Occipital lobe (tissue), 1 donor: ENCODE measurements at regions not wholly inside any gene's neighbourhood (a gene's known extent, or its start where the extent isn't known, plus 50 kb on each side); places are given as distances from the start of the nearest gene placed in this dataset.
"Not testable (repeated sequence)": the region's sequence is repeated elsewhere in the genome, so short reads cannot be mapped to it uniquely, and the experiment has no call there.

Experiments used
- DNase-seq: peaks from one replicate; lab custom pipeline; 2025; lab: John Stamatoyannopoulos, UW

GRCh38 chr2:187206071-187206470 lies 242.0 kb downstream of the CALCRL start:
- no peak for DNase-seq

DNA sequence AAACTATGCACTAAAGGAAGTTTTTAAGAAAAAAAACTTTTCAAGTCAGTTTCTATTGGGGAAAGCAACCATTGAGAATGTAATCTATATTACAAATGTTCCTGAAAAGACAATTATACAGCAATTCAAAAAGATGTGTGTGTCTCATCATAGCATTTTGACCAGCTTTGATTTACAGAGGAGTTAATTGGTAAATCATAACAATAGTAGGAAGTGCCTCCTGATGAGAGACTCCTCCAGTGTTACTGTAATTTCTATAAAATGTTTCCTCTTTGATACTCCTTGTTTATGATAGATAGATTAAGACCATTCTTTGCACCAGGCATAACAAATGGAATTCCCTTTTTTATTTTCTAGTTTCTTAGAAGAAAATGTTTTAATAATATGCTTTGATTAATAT lies 249.9 kb downstream of the CALCRL start:
- DNase-seq = no peak

- no peak for DNase-seq
Measured at GRCh38 chr2:187194049-187194448, 254.0 kb downstream of the CALCRL start.

DNA sequence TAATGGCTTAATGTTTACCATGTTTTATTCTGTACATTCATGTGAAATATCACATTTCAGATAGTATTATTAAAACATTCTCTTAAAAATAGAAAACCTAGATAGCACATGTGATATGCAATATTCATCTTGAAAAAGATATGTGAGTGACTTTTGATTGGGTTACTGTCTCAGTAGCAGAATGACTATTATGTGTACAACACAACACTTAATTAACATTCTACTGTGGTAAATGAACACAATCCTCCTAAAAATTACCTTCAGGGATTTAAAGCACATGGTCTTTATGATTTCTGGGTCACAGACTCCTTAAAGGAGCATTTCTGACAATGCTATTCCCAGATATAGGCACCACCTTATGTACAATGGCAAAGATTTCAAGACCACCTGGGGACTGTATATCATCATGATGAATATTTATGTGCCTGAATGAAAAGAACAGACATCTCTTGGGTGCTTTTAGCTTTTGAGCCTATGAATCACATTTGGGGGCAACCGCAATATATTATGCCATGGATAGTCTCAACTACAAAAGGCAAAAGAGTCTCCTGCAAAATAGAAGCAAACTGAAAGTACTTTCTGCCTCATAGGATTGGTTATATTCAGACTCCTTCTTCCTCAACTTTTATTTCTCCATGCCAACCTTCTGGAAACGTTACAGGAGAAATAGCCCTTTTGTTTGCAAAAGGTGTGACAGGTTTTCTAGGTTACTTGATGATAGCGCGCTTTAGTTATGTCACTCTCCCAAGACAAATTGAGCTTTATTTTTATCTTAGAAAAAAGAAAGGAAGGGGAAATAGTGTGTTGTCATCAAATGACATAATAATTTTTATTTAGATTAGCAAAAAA lies 259.0 kb downstream of the CALCRL start:
- DNase-seq = no peak

- DNase-seq = no peak
Measured at GRCh38 chr2:187187519-187187918, 260.5 kb downstream of the CALCRL start.

DNA sequence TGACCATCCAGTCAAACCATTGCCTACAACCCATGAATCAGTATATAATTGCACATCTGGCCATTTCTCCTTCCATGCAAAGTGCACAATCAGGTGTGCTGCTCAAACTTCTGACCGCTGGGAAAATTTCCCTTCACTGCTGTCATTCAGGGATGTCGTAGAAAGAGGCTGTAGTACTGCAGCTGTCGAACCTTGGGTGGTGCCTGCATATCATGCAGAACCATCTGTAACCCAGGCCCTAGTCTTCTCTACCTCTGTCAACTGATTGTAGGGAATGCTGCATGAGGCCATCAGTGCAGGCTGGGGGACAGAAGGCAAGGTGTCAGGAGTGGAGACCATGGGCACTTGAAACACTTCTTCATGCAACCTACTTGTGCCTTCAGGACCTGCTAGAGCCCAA lies 267.5 kb downstream of the CALCRL start:
- DNase-seq = no peak

DNA sequence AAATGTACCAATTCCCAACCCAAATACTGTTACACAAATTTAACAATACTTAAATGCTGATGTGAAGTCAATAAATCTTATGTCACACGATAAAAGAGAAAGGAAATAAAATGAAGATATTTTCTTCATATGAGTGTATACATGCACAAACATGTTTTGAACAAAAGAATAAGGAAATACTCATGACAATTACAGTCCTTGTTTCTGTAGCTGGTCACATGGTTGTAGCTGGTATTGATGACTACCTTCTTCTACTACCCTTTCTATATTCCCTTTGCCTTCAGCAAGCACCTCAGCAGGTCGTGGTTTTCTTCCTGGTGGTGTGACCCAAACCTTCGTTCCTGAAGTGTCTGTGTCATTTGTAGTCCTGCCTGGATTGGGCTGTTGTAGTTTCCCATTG lies 269.2 kb downstream of the CALCRL start:
- not testable (repeated sequence) for DNase-seq

- DNase-seq = no peak
Measured at GRCh38 chr2:187177253-187177652, 270.8 kb downstream of the CALCRL start.

DNA sequence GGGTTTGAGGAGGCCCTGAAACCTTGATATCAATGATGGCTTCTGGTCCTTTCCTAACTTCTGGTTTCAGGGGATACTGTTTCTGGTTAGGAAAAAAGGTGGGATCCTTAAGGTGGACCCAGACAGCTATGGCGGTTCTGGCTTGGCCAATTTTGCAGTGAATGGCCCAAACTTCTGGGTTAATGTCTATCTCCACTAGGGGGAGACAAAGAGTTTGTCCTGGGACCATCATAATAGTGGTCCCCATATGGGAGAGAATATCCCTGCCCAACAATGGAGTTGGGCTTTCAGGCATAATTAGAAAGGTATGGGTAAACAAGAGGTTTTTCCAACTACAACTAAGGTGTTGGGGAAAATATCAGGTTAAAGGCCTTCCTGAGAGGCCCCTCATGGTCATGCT lies 273.5 kb downstream of the CALCRL start:
- no peak for DNase-seq

DNA sequence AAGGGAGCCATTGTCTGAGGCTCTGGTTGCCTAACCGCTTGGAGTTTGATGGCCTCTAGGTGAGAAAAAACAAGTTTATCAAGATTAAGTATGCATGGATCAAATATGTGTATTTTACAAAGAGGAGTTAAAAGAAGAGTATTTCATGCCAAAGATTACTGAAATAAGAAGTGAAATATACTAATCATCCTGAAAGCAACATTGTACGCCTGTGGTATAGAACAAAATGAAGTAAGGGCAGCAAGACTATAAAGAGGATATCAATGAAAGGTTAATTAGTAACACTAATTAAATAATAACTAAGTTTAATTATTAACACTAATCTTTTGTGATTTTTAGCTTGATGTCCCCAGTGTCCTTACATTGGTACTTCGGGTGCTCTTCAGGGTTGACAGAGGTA lies 276.7 kb downstream of the CALCRL start:
- DNase-seq = no peak

DNA sequence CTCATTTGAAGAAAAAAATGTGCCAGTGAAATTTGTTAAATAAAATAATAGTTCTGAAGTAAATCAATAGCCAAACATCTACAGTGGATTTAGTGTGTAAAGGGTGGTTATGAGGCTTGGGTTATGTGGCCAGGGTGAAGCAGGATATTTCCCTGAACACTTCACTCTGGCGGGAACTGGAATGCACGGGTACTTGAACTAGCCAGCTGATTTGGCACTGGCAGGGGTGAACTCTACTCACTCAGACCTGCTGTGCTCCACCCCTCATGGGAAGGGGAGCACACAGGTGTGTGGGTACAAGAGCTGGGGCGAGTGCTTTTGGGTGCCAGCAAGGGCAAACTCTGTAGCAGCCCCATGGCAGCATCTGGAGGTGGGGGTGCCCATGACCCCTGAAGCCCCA lies 278.2 kb downstream of the CALCRL start:
- DNase-seq = no peak

GRCh38 chr2:187168720-187169713 lies 279.0 kb downstream of the CALCRL start:
- DNase-seq = no peak

DNA sequence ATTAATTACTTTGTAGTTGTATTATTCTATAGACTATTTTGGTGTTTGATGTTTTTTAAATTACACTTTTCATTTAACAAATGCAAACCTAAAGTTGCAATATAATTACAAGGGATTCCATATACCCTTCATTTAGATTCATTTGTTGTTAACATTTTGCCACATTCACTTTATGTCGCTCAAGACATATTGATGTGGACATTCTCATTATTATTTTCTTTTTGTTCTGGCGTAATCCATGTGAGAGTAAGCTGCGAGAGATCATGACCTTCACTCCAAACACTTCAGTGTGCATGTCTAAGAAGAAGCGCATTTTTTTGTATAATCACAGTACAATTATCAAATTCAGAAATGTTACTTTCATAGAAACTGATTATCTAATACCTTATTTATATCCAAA lies 280.6 kb downstream of the CALCRL start:
- no peak for DNase-seq

- no peak for DNase-seq
Measured at GRCh38 chr2:187165936-187166610, 282.0 kb downstream of the CALCRL start.

GRCh38 chr2:187158452-187158851 lies 289.6 kb downstream of the CALCRL start:
- DNase-seq = no peak

GRCh38 chr2:187157046-187157445 lies 291.0 kb downstream of the CALCRL start:
- DNase-seq = no peak

DNA sequence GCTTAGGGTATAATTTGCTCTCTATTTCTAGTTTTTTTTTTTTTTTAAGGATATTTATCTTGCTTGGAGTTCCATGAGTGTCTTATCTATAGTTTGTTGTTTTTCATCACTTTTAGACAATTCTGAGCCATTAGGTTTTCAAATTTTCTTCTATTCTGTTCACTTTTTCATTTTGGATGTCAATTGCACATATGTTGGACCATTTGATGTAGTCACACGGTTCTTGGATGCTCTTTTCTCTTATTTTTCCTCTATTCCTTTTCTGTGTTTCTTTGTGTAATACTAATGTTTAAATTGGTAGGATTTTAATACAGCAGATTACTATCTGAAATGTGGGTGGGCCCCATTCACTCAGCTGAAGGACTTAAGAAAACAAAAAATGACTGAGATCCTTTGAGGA lies 292.6 kb downstream of the CALCRL start:
- DNase-seq = no peak

GRCh38 chr2:187150670-187151069 lies 297.4 kb downstream of the CALCRL start:
- DNase-seq = no peak

- DNase-seq = no peak
Measured at GRCh38 chr2:187148059-187148714, 299.2 kb upstream of the ZSWIM2 start.

- no peak for DNase-seq
Measured at GRCh38 chr2:187143537-187143936, 294.6 kb upstream of the ZSWIM2 start.

DNA sequence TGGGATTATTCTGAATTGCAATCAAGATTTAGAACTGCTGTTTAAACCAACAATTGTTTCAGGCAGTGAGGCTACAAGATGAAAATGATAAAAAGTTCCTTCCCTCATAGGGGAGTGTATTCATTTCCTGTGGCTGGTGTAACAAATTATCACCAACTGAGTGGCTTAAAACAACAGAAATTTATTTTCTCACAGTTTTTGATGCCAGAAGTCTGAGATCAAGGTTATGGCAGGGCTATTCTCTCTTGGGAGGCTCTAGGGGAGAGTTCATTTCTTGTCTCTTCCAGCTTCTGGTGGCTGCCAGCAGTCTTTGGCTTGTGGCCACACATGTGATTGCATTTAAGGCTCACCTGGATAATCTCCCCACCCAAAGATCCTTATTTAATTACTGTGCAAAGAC lies 290.5 kb upstream of the ZSWIM2 start:
- no peak for DNase-seq
